ENCODE measurements at regions not wholly inside any gene's neighbourhood (a gene's known extent, or its start where the extent isn't known, plus 50 kb on each side); places are given as distances from the start of the nearest gene placed in this dataset.
A peak's percentile ranks its signal among the peaks of the same experiment; 100 is the strongest.

- H3K27ac ChIP-seq (ENCODE audit: low read depth): 0 out of 2 replicates have a peak overlapping the region, but pooled peaks have one; percentile 30
Measured at GRCh38 chr3:34175636-34176176, 377.3 kb downstream of the PDCD6IP start.

DNA sequence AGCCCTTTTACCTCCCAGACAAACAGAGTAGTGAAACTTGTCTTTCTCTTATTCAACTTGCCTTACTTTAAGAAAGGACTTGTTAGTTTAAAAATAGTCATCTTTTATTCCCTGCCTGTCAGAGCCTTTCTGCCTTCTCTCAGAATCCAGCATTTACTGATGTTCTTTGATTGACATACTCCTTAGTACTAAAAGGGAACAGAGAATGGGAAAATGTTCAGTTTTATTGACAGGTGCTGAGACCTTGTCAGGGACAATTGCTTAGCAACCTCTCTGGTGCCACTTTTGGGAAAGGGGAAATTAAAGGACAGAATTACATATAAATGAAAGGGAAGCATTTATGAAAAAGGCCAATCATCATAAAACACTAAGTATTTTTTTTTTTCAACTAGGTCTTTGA is 378.3 kb downstream of the PDCD6IP start:
- Histone ChIP-seq H3K36me3 (ENCODE audit: insufficient read depth) (0 out of 2 replicates have a peak, but pooled peaks cover 4% of the 10 kb centered on the region), H3K79me2 (replicated peaks; ENCODE audit: insufficient read depth) (no peaks in the 10 kb centered on the region), H4K20me1 (replicated peaks; ENCODE audit: insufficient read depth) (no peaks in the 10 kb centered on the region), H3F3A (replicated peaks; ENCODE audit: low read depth) (no peaks in the 10 kb centered on the region), H3K27me3 (ENCODE audit: insufficient read depth) (no peaks in the 10 kb centered on the region), H3K4me3 (no peak overlapping the region), H3K4me2 (peak overlapping the region; percentile 43; the same call in 1 of the 2 replicates), H2AFZ (peak overlapping the region; percentile 19; the same call in 1 of the 2 replicates), H3K9me2 (ENCODE audit: insufficient read depth) (peaks cover 24% of the 10 kb centered on the region), H3K27ac (ENCODE audit: low read depth) (no peak overlapping the region), H3K4me1 (ENCODE audit: insufficient read depth) (peaks cover 18% of the 10 kb centered on the region)
- no peak overlapping the region for H3K4me3 Mint-ChIP-seq
- H3K36me3 Mint-ChIP-seq (ENCODE audit: low read depth): peaks cover 4% of the 10 kb centered on the region; the same call in 1 of the 3 replicates
- ATAC-seq (no peak), DNase-seq (ENCODE audit: low spot score) (no peak)
- no peak overlapping the region for H3K27ac Mint-ChIP-seq
- peaks cover 15% of the 10 kb centered on the region for H3K4me1 Mint-ChIP-seq
- no peaks in the 10 kb centered on the region for H3K27me3 Mint-ChIP-seq (ENCODE audit: insufficient read depth, low read depth, poor library complexity)
- no peaks in the 10 kb centered on the region for H3K9me3 Mint-ChIP-seq
- TF ChIP-seq EZH2phosphoT487 (IDR thresholded peaks at IDR 0.05; ENCODE audit: unreplicated experiment): no peak

More at GRCh38 chr3:34175636-34176176, 377.3 kb downstream of the PDCD6IP start:
- no peaks in the 10 kb centered on the region for H4K20me1 ChIP-seq (replicated peaks; ENCODE audit: insufficient read depth)
- Mint-ChIP-seq H3K27me3 (ENCODE audit: insufficient read depth, low read depth, poor library complexity) (no peaks in the 10 kb centered on the region), H3K4me1 (peaks cover 15% of the 10 kb centered on the region), H3K9me3 (no peaks in the 10 kb centered on the region), H3K4me3 (no peak overlapping the region), H3K36me3 (ENCODE audit: low read depth) (peaks cover 4% of the 10 kb centered on the region; the same call in 1 of the 3 replicates), H3K27ac (no peak overlapping the region; the same call in 1 of the 2 replicates)
- H3K4me3 ChIP-seq: peak overlapping the region; percentile 15; the same call in 1 of the 2 replicates
- no peak for TF ChIP-seq CTCF (conservative IDR thresholded peaks at IDR 0.05; ENCODE audit: low read depth in 2 of 2)
- TF ChIP-seq EZH2phosphoT487 (IDR thresholded peaks at IDR 0.05; ENCODE audit: unreplicated experiment): no peak
- no peak for TF ChIP-seq CREB1 (CRISPR knock-in tag; IDR thresholded peaks at IDR 0.05; ENCODE audit: low read depth)
- TF ChIP-seq ZNF331 (CRISPR knock-in tag; IDR thresholded peaks at IDR 0.05; ENCODE audit: low read depth): no peak
- peak; percentile 35 for TF ChIP-seq NANOG (IDR thresholded peaks at IDR 0.05; ENCODE audit: borderline replicate concordance)
- no peaks in the 10 kb centered on the region for H3K27me3 ChIP-seq (ENCODE audit: insufficient read depth)
- H3K4me1 ChIP-seq (ENCODE audit: insufficient read depth): peaks cover 18% of the 10 kb centered on the region
- H3F3A ChIP-seq (replicated peaks; ENCODE audit: low read depth): no peaks in the 10 kb centered on the region
- no peak overlapping the region for H2AFZ ChIP-seq
- DNase-seq (ENCODE audit: low spot score) (peak; percentile 8), ATAC-seq (no peak)
- 0 out of 2 replicates have a peak, but pooled peaks cover 4% of the 10 kb centered on the region for H3K36me3 ChIP-seq (ENCODE audit: insufficient read depth)
- peak overlapping the region; percentile 43; the same call in 1 of the 2 replicates for H3K4me2 ChIP-seq
- no peaks in the 10 kb centered on the region for H3K79me2 ChIP-seq (replicated peaks; ENCODE audit: insufficient read depth)
- H3K9me2 ChIP-seq (ENCODE audit: insufficient read depth): peaks cover 24% of the 10 kb centered on the region

DNA sequence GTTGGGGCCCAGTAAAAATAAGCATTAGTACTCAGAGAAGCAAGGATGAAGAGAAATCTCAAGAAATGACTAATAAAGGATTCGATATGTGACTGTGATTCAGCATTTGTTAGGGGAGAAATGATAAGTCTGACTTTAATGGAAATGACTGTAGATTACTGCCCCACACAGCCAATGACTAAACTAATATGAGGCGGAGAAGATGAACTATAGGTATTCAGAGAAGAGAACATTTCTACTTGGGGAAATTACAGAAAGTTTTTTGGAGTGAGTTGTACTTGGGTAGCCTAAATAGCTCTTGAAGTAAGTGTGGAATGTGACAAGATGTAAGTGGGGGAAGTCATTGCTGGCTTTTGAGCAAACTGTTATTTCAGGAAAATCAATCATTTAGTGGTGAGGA is 380.0 kb downstream of the PDCD6IP start:
- H3K36me3 Mint-ChIP-seq (ENCODE audit: low read depth): peaks cover 4% of the 10 kb centered on the region; the same call in 1 of the 3 replicates
- Histone ChIP-seq H2AFZ (peak overlapping the region; percentile 70; the same call in 1 of the 2 replicates), H3K4me2 (no peak overlapping the region), H4K20me1 (replicated peaks; ENCODE audit: insufficient read depth) (no peaks in the 10 kb centered on the region), H3K4me1 (ENCODE audit: insufficient read depth) (peaks cover 22% of the 10 kb centered on the region), H3K9me2 (ENCODE audit: insufficient read depth) (peaks cover 24% of the 10 kb centered on the region), H3K4me3 (no peak overlapping the region), H3K36me3 (ENCODE audit: insufficient read depth) (0 out of 2 replicates have a peak, but pooled peaks cover 4% of the 10 kb centered on the region), H3K27me3 (ENCODE audit: insufficient read depth) (no peaks in the 10 kb centered on the region), H3K27ac (ENCODE audit: low read depth) (no peak overlapping the region), H3K79me2 (replicated peaks; ENCODE audit: insufficient read depth) (no peaks in the 10 kb centered on the region), H3F3A (replicated peaks; ENCODE audit: low read depth) (no peaks in the 10 kb centered on the region)
- H3K27me3 Mint-ChIP-seq (ENCODE audit: insufficient read depth, low read depth, poor library complexity): no peaks in the 10 kb centered on the region
- H3K4me1 Mint-ChIP-seq: peaks cover 17% of the 10 kb centered on the region
- TF ChIP-seq ZNF462 (CRISPR knock-in tag; IDR thresholded peaks at IDR 0.05): no peak
- no peak for TF ChIP-seq CREB1 (CRISPR knock-in tag; IDR thresholded peaks at IDR 0.05; ENCODE audit: low read depth)
- TF ChIP-seq POLR2AphosphoS5 (IDR thresholded peaks at IDR 0.05; ENCODE audit: low read depth): no peak
- TF ChIP-seq EZH2 (IDR thresholded peaks at IDR 0.05; ENCODE audit: low read depth, unreplicated experiment): no peak
- DNase-seq (ENCODE audit: low spot score): no peak
- no peak overlapping the region for H3K4me3 Mint-ChIP-seq
- ATAC-seq: no peak
- no peaks in the 10 kb centered on the region for H3K9me3 Mint-ChIP-seq
- H3K27ac Mint-ChIP-seq: no peak overlapping the region

All from GM23338 (cell line).